ENCODE measurements at regions not wholly inside any gene's neighbourhood (a gene's known extent, or its start where the extent isn't known, plus 50 kb on each side); places are given as distances from the start of the nearest gene placed in this dataset.

DNA sequence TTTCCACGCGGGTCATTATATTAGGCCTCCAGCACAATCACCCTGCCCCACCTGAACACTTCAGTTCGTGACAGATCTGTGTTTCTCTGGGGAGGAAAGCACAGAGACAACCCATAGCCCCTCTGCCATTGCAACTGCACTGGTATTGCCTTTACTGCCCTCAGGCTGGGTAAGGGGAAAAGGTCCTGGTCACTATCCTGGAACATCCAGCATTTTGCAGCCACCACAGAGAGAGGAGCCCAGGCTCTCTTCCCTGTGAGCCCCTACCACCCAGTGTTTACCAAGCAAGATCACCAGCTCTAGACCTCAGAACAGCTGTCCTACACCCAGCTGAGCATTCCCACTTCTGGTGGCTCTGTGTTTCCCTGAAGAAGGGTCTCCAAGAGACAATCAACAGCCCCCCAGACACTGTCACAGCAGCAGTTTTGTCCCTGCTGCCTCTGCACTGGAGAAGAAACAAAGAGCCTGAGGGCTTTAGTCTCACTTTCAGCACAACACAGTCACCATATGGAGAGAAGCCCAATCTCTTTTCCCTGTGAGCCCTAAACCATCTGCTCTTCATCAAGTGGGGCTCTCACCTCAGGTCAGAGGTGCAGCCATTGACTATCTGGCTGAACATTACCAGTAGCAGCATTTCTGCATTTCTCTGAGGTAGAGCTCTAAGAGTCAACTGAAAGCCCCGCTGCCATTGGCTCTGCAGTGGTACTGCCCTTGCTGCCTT lies 655.2 kb upstream of the FAM174A start:
- TF ChIP-seq, protein P1, sequence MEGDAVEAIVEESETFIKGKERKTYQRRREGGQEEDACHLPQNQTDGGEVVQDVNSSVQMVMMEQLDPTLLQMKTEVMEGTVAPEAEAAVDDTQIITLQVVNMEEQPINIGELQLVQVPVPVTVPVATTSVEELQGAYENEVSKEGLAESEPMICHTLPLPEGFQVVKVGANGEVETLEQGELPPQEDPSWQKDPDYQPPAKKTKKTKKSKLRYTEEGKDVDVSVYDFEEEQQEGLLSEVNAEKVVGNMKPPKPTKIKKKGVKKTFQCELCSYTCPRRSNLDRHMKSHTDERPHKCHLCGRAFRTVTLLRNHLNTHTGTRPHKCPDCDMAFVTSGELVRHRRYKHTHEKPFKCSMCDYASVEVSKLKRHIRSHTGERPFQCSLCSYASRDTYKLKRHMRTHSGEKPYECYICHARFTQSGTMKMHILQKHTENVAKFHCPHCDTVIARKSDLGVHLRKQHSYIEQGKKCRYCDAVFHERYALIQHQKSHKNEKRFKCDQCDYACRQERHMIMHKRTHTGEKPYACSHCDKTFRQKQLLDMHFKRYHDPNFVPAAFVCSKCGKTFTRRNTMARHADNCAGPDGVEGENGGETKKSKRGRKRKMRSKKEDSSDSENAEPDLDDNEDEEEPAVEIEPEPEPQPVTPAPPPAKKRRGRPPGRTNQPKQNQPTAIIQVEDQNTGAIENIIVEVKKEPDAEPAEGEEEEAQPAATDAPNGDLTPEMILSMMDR (IDR thresholded peaks at IDR 0.05): no peak
- no peak for TF ChIP-seq POLR2A (IDR thresholded peaks at IDR 0.05)

Data from esophagus squamous epithelium (tissue), 4 donors.